ENCODE measurements at regions not wholly inside any gene's neighbourhood (a gene's known extent, or its start where the extent isn't known, plus 50 kb on each side); places are given as distances from the start of the nearest gene placed in this dataset.

GRCh38 chr16:64700628-64701027 is 421.2 kb downstream of the CDH11 start:
- TF ChIP-seq, protein P1, sequence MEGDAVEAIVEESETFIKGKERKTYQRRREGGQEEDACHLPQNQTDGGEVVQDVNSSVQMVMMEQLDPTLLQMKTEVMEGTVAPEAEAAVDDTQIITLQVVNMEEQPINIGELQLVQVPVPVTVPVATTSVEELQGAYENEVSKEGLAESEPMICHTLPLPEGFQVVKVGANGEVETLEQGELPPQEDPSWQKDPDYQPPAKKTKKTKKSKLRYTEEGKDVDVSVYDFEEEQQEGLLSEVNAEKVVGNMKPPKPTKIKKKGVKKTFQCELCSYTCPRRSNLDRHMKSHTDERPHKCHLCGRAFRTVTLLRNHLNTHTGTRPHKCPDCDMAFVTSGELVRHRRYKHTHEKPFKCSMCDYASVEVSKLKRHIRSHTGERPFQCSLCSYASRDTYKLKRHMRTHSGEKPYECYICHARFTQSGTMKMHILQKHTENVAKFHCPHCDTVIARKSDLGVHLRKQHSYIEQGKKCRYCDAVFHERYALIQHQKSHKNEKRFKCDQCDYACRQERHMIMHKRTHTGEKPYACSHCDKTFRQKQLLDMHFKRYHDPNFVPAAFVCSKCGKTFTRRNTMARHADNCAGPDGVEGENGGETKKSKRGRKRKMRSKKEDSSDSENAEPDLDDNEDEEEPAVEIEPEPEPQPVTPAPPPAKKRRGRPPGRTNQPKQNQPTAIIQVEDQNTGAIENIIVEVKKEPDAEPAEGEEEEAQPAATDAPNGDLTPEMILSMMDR (IDR thresholded peaks at IDR 0.05), result no peak
- TF ChIP-seq POLR2A (IDR thresholded peaks at IDR 0.05), result no peak

Data from thyroid gland (tissue), 4 donors.